ENCODE measurements at regions not wholly inside any gene's neighbourhood (a gene's known extent, or its start where the extent isn't known, plus 50 kb on each side); places are given as distances from the start of the nearest gene placed in this dataset.

DNA sequence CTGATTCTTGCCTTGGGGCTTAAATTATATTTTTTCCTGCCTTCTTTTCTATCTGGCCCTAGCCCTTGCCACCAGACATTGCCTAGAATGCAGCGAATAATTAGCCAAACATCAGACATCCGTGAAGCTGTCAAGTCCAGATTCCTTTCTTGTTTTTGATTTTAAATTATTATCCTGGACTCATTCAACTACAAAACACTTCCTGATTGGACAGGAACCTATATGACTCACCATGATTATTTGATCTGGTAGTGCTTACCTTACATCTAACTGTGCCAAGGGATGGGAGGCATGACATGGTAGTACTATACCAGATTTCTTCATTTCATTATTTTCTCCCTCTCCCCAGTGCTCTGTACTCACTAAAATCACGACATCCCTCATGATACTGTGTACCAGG, 829.6 kb downstream of the TLR4 start:
- no peak overlapping the region for H3K4me3 ChIP-seq (ENCODE audit: low read depth, low read length)
- TF ChIP-seq, protein P1, sequence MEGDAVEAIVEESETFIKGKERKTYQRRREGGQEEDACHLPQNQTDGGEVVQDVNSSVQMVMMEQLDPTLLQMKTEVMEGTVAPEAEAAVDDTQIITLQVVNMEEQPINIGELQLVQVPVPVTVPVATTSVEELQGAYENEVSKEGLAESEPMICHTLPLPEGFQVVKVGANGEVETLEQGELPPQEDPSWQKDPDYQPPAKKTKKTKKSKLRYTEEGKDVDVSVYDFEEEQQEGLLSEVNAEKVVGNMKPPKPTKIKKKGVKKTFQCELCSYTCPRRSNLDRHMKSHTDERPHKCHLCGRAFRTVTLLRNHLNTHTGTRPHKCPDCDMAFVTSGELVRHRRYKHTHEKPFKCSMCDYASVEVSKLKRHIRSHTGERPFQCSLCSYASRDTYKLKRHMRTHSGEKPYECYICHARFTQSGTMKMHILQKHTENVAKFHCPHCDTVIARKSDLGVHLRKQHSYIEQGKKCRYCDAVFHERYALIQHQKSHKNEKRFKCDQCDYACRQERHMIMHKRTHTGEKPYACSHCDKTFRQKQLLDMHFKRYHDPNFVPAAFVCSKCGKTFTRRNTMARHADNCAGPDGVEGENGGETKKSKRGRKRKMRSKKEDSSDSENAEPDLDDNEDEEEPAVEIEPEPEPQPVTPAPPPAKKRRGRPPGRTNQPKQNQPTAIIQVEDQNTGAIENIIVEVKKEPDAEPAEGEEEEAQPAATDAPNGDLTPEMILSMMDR (IDR thresholded peaks at IDR 0.05; ENCODE audit: low read depth, low read length, missing control alignments): no peak
- no peak for DNase-seq (ENCODE audit: low read depth)

DNA sequence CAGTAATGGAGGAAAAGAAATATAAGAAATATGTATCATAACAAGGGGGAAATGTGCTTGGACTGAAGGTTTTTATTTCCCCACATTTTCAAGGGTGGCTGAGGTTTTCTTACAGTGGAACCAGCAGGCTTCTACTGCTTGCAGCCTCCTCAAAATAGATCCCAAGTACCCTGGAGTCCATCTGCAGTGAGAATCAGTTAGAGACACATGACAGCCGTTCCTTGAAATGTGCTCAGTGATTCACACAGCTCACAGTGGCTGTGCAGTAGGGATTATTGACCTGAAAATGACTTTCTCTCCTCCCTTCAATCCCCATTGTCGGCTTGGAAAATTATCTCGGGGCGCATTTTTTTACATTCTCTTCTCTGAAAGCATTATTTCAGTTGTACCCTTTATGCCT, 832.0 kb downstream of the TLR4 start:
- TF ChIP-seq, protein P1 (IDR thresholded peaks at IDR 0.05; ENCODE audit: low read depth, low read length, missing control alignments): no peak
- DNase-seq (ENCODE audit: low read depth): no peak
- no peak overlapping the region for H3K4me3 ChIP-seq (ENCODE audit: low read depth, low read length)

DNA sequence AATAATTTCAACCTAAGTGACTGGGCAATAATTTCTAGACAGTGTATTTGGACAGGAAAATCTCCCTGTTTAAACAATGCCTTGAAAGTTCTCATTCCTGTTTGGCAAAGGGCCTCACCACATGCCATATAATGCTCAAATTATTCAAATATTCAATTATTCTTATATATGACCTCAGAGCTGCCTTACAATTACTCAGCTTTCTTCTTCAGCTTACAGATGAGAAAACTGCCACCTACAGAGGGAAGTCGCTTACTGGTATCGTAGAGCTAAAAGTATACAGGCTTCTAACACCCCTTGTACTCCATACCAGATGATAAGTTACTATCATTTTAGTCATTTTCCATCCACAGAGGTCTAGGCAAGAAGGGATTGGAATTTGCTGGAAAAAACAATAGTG, 830.3 kb downstream of the BRINP1 start:
- TF ChIP-seq, protein P1 (IDR thresholded peaks at IDR 0.05; ENCODE audit: low read depth, low read length, missing control alignments): no peak
- H3K4me3 ChIP-seq (ENCODE audit: low read depth, low read length): no peak overlapping the region
- no peak for DNase-seq (ENCODE audit: low read depth)

DNA sequence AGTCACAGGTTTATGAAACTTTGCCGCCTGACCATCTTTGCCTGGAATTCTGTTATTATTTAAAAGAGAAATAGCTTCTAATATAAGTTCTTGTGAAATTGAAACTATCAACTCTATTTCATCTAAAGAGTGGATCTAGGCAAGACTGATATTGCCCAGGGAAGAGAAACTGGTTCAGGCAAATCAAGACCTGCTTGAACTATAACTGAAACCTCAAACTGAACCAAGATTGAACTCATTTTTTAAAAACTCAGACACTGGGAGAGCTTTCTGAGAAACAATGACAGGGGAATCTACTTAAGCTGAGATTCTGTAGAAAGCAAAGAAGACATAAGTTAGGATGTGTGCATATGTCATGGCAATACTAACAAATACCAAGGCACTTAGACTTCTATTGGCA, 815.8 kb downstream of the BRINP1 start:
- no peak for DNase-seq (ENCODE audit: low read depth)
- TF ChIP-seq, protein P1 (IDR thresholded peaks at IDR 0.05; ENCODE audit: low read depth, low read length, missing control alignments): no peak
- no peak overlapping the region for H3K4me3 ChIP-seq (ENCODE audit: low read depth, low read length)

DNA sequence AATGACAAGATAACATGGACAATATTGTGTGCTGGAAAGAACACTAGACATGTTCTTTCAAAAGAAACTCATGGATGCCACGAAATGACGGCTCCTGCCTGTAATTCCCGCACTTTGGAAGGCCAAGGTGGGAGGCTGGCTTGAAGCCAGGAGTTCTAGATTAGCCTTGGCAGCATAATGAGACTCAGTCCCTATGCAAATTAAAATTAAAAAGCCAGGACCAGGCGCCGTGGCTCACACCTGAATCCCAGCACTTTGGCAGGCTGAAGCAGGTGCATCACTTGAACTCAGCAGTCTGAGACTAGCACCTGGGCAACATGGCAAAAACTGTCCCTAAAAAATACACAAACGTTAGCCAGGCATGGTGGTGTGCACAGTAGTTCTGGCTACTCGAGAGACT, 814.2 kb downstream of the BRINP1 start:
- DNase-seq (ENCODE audit: low read depth): no peak
- H3K4me3 ChIP-seq (ENCODE audit: low read depth, low read length): no peak overlapping the region
- TF ChIP-seq, protein P1 (IDR thresholded peaks at IDR 0.05; ENCODE audit: low read depth, low read length, missing control alignments): no peak

DNA sequence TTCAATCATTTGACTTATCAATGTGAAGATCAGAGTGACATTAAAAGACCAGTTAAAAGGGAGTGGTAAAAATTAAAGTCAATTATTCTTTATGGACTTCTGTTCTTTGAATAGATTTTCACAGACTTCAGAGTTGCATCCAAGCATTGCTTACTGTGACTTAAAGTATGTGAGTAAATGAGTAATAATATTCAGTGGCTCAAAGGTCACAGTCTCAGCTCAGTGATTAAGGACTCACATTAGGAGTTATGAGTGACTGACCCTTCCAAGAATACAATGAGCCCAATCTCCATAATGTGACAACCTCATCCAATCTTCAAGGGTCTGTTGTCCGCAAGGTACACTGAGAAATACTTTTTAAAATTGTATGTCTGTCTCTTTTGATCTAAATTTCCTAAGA, 811.2 kb downstream of the BRINP1 start:
- H3K4me3 ChIP-seq (ENCODE audit: low read depth, low read length): no peak overlapping the region
- TF ChIP-seq, protein P1 (IDR thresholded peaks at IDR 0.05; ENCODE audit: low read depth, low read length, missing control alignments): no peak
- no peak for DNase-seq (ENCODE audit: low read depth)

DNA sequence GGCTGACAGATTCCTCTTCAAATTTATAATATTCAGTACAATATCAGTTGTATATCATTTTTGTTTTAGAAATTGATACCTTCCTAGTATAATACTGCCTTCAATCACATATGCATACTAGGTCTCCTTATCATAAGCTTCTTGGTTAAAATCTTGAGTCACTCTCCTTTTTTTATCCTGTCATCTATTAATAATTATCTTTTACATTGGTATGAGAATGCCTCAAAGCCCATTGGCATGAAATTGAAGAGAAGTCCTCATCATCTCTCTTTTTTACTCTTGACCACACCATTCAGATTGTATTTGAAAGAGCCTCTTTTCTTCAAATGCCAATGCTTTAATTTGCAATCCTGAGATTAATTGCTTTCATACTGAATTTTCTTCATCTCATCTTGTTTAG, 810.3 kb downstream of the BRINP1 start:
- TF ChIP-seq, protein P1 (IDR thresholded peaks at IDR 0.05; ENCODE audit: low read depth, low read length, missing control alignments): no peak
- no peak overlapping the region for H3K4me3 ChIP-seq (ENCODE audit: low read depth, low read length)
- DNase-seq (ENCODE audit: low read depth): no peak
